ENCODE measurements at regions not wholly inside any gene's neighbourhood (a gene's known extent, or its start where the extent isn't known, plus 50 kb on each side); places are given as distances from the start of the nearest gene placed in this dataset.

- peak overlapping the region; percentile 70 for H2AFZ ChIP-seq
- H3F3A ChIP-seq (replicated peaks; ENCODE audit: low read depth) = no peaks in the 10 kb centered on the region
- ATAC-seq = no peak
- TF ChIP-seq POLR2AphosphoS5 (IDR thresholded peaks at IDR 0.05; ENCODE audit: low read depth) (no peak), STAT1 (IDR thresholded peaks at IDR 0.05; ENCODE audit: unreplicated experiment) (no peak), ZNF114 (CRISPR knock-in tag; IDR thresholded peaks at IDR 0.05) (no peak), CREB1 (CRISPR knock-in tag; IDR thresholded peaks at IDR 0.05; ENCODE audit: low read depth) (no peak), EZH2 (IDR thresholded peaks at IDR 0.05; ENCODE audit: low read depth, unreplicated experiment) (no peak), ZNF331 (CRISPR knock-in tag; IDR thresholded peaks at IDR 0.05; ENCODE audit: low read depth) (no peak), EZH2phosphoT487 (IDR thresholded peaks at IDR 0.05; ENCODE audit: unreplicated experiment) (no peak), CTCF (conservative IDR thresholded peaks at IDR 0.05; ENCODE audit: low read depth in 2 of 2) (no peak), ETS1 (IDR thresholded peaks at IDR 0.05) (no peak), NANOG (IDR thresholded peaks at IDR 0.05; ENCODE audit: borderline replicate concordance) (no peak), JUNB (IDR thresholded peaks at IDR 0.05; ENCODE audit: unreplicated experiment) (no peak), REST (IDR thresholded peaks at IDR 0.05; ENCODE audit: unreplicated experiment) (no peak), ZNF462 (CRISPR knock-in tag; IDR thresholded peaks at IDR 0.05) (no peak)
- H3K4me3 Mint-ChIP-seq = no peak overlapping the region
- H3K79me2 ChIP-seq (replicated peaks; ENCODE audit: insufficient read depth) = no peaks in the 10 kb centered on the region
- H3K4me1 Mint-ChIP-seq = peaks cover 3% of the 10 kb centered on the region; the same call in 2 of the 3 replicates
- no peaks in the 10 kb centered on the region for H3K27me3 ChIP-seq (ENCODE audit: insufficient read depth)
- H3K9me3 Mint-ChIP-seq = no peaks in the 10 kb centered on the region
- no peaks in the 10 kb centered on the region for H3K9me2 ChIP-seq (ENCODE audit: insufficient read depth)
- H3K27ac Mint-ChIP-seq = no peak overlapping the region
- no peak overlapping the region for H3K4me3 ChIP-seq
- no peaks in the 10 kb centered on the region for H3K36me3 ChIP-seq (ENCODE audit: insufficient read depth)
- no peak overlapping the region for H3K4me2 ChIP-seq
- no peaks in the 10 kb centered on the region for H4K20me1 ChIP-seq (replicated peaks; ENCODE audit: insufficient read depth)
- H3K36me3 Mint-ChIP-seq (ENCODE audit: low read depth) = no peaks in the 10 kb centered on the region
- DNase-seq (ENCODE audit: low spot score) = no peak
- no peak overlapping the region for H3K27ac ChIP-seq (ENCODE audit: low read depth)
- no peaks in the 10 kb centered on the region for H3K4me1 ChIP-seq (ENCODE audit: insufficient read depth)
- no peaks in the 10 kb centered on the region for H3K27me3 Mint-ChIP-seq (ENCODE audit: insufficient read depth, low read depth, poor library complexity)
Observed at GRCh38 chr21:28615276-28615675, 377.4 kb downstream of the LTN1 start.

Measured in GM23338 (cell line).